GM12878 (cell line): ENCODE measurements at regions not wholly inside any gene's neighbourhood (a gene's known extent, or its start where the extent isn't known, plus 50 kb on each side); places are given as distances from the start of the nearest gene placed in this dataset.

Experiments used
- ATAC-seq: fragments of 200-7000 bp; cut with Tn5 transposase; 3 replicates; pipeline ENCODE4 v1.9.1; 2020; ENCODE audit warnings: mild to moderate bottlenecking, moderate library complexity
- BruUV-seq: library from RNA; stranded (reverse); fragments of 400-500 nt; replicated peaks from 2 replicates; lab custom pipeline; 2021; lab: Mats Ljungman, UMichigan
- CTCF ChIA-PET: fragments of 300-600 bp; sonication (Branson Sonifier 250); formaldehyde crosslinking; extraction: SDS; loops from one replicate; lab custom pipeline; 2021; ENCODE audit warnings: inconsistent platforms; lab: Yijun Ruan, JAX
- POLR2A ChIA-PET: fragments of 350-600 bp; formaldehyde crosslinking; extraction: SDS; loops from one replicate; lab custom pipeline; 2021; ENCODE audit warnings: inconsistent platforms; lab: Charles Lee
- RAD21 ChIA-PET: fragments of 300-600 bp; sonication (Branson Sonifier 250); formaldehyde crosslinking; loops from one replicate; lab custom pipeline; 2023; ENCODE audit warnings: antibody characterized with exemption; ENCODE audit not compliant: unreplicated experiment; lab: Charles Lee
- SMC1A ChIA-PET: fragments of 300-600 bp; sonication (Branson Sonifier 250); formaldehyde crosslinking; loops from one replicate; lab custom pipeline; 2023; ENCODE audit not compliant: unreplicated experiment, uncharacterized antibody; lab: Charles Lee
- DNase-seq: peaks from one replicate; pipeline ENCODE4 v3.0.0-alpha.2; 2011; ENCODE audit warnings: low read depth, low spot score
- FAIRE-seq: peaks from 3 replicates; lab custom pipeline; 2011; peaks lifted over from hg19 to GRCh38; lab: Jason Lieb, UNC
- H2AFZ ChIP-seq: 2 replicates; pipeline ENCODE4 v1.6.0; 2011; ENCODE audit warnings: low read depth, low read length, control low read depth; ENCODE audit not compliant: control insufficient read depth
- H3K27ac ChIP-seq: 2 replicates; pipeline ENCODE4 v1.5.1; 2011; ENCODE audit warnings: control low read depth; ENCODE audit not compliant: control insufficient read depth, insufficient read depth
- H3K27me3 ChIP-seq, 2 experiments: replicated peaks in 1 of 2; 2 replicates each; pipeline versions ENCODE4 v1.6.0 to v1.6.1; 2011; ENCODE audit warnings: low read length in 1 of 2; ENCODE audit not compliant: control insufficient read depth in 2 of 2, insufficient read depth in 2 of 2
- H3K36me3 ChIP-seq, 2 experiments: 2 replicates each; pipeline ENCODE4 v1.5.1; 2011; ENCODE audit warnings: low read length in 1 of 2; ENCODE audit not compliant: control insufficient read depth in 2 of 2, insufficient read depth in 2 of 2
- H3K4me1 ChIP-seq: 2 replicates; pipeline ENCODE4 v1.6.1; 2011; ENCODE audit warnings: mild to moderate bottlenecking, low read length, moderate library complexity, mixed read lengths; ENCODE audit not compliant: control insufficient read depth, insufficient read depth
- H3K4me2 ChIP-seq: 2 replicates; pipeline ENCODE4 v1.6.0; 2011; ENCODE audit warnings: control low read depth; ENCODE audit not compliant: control insufficient read depth, insufficient read depth
- H3K4me3 ChIP-seq: fragments of 200-600 bp; sonication (generic); 2 replicates; pipeline ENCODE4 v1.5.1; 2016
- H3K79me2 ChIP-seq: 2 replicates; pipeline ENCODE4 v1.6.0; 2011; ENCODE audit warnings: low read length; ENCODE audit not compliant: control insufficient read depth, insufficient read depth
- H3K9ac ChIP-seq: 2 replicates; pipeline ENCODE4 v1.8.0; 2011; ENCODE audit warnings: low read length, control low read depth, mixed read lengths; ENCODE audit not compliant: control insufficient read depth, insufficient read depth
- H3K9me3 ChIP-seq: replicated peaks from 3 replicates; pipeline ENCODE4 v1.5.1; 2011; ENCODE audit warnings: mild to moderate bottlenecking, low read length; ENCODE audit not compliant: control insufficient read depth, insufficient read depth
- H4K20me1 ChIP-seq: 2 replicates; pipeline ENCODE4 v1.6.0; 2011; ENCODE audit not compliant: control insufficient read depth, insufficient read depth
- NR2C2 ChIP-seq: IDR thresholded peaks from 2 replicates; pipeline ENCODE4 v1.6.1; 2011; ENCODE audit warnings: borderline replicate concordance, low read depth; ENCODE audit not compliant: control insufficient read depth, insufficient read length
- SUPT20H ChIP-seq: IDR thresholded peaks from 2 replicates; pipeline ENCODE4 v1.6.1; 2011; ENCODE audit warnings: low read depth, mild to moderate bottlenecking, low read length, moderate library complexity, borderline replicate concordance; ENCODE audit not compliant: control insufficient read depth
- ZBED1 ChIP-seq: IDR thresholded peaks from 2 replicates; pipeline ENCODE4 v1.6.1; 2016; ENCODE audit warnings: borderline replicate concordance
- WGBS: methylation state at CpG from one replicate; pipeline ENCODE4 v1.1.6; 2016; ENCODE audit warnings: low lambda C conversion rate; ENCODE audit not compliant: insufficient replicate concordance, insufficient coverage; ENCODE audit errors: missing lambda C conversion rate; 5-methylcytosine and 5-hydroxymethylcytosine counted together
- in situ Hi-C: fragments of 300-500 bp; cut with MboI; formaldehyde crosslinking; loops from 9 replicates; pipeline ENCODE4 v1.14.3; 2018; ENCODE audit warnings: mixed read lengths
- intact Hi-C: fragments of 100-400 bp; cut with micrococcal nuclease; formaldehyde crosslinking; loops from one replicate; pipeline ENCODE4 v1.14.2; 2022; ENCODE audit not compliant: unreplicated experiment
- TF ChIP-seq, protein P1 (sequence below): IDR thresholded peaks from 2 replicates; pipeline ENCODE4 v1.6.1; 2011; ENCODE audit warnings: mild to moderate bottlenecking, low read depth, low read length, moderate library complexity; ENCODE audit not compliant: insufficient replicate concordance
- TF ChIP-seq, protein P2 (sequence below): fragments of 450-650 bp; IDR thresholded peaks from 2 replicates; pipeline ENCODE4 v1.6.1; 2017; ENCODE audit warnings: antibody characterized with exemption, mild to moderate bottlenecking, moderate library complexity
- TF ChIP-seq, protein P3 (sequence below): IDR thresholded peaks from 2 replicates; pipeline ENCODE4 v1.6.1; 2011; ENCODE audit warnings: low read depth, low read length, improper control_type of control experiment, borderline replicate concordance
- TF ChIP-seq, protein P4 (sequence below): fragments of 450-650 bp; IDR thresholded peaks from 2 replicates; pipeline ENCODE4 v1.6.1; 2017; ENCODE audit warnings: mild to moderate bottlenecking, moderate library complexity
- TF ChIP-seq, protein P5 (sequence below): fragments of 450-650 bp; IDR thresholded peaks from 2 replicates; pipeline ENCODE4 v1.6.1; 2017; ENCODE audit warnings: mild to moderate bottlenecking, low read depth, inconsistent platforms; ENCODE audit not compliant: poor library complexity, severe bottlenecking

DNA sequence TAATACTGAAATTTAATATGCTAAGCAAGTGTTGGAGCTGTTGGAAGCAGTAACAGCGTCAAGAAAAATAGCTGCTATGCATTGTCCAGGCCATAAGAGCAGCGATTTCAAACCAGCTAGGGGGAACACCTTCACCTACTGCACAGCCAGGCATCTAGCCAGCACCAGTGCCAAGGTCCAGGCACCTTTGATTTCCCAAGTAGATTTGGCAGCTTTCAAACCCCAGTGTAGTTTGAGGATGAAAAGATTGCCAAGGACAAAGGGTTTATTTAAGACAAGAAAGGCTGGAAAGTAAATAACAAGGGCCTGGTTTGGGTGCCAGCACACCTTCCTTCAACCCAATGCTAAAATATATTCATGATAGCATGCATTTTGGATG is 65.4 kb upstream of the ZNF92 start (continued):
- TF ChIP-seq, protein P1, sequence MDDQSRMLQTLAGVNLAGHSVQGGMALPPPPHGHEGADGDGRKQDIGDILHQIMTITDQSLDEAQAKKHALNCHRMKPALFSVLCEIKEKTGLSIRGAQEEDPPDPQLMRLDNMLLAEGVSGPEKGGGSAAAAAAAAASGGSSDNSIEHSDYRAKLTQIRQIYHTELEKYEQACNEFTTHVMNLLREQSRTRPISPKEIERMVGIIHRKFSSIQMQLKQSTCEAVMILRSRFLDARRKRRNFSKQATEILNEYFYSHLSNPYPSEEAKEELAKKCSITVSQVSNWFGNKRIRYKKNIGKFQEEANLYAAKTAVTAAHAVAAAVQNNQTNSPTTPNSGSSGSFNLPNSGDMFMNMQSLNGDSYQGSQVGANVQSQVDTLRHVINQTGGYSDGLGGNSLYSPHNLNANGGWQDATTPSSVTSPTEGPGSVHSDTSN, result no peak
- TF ChIP-seq, protein P2, sequence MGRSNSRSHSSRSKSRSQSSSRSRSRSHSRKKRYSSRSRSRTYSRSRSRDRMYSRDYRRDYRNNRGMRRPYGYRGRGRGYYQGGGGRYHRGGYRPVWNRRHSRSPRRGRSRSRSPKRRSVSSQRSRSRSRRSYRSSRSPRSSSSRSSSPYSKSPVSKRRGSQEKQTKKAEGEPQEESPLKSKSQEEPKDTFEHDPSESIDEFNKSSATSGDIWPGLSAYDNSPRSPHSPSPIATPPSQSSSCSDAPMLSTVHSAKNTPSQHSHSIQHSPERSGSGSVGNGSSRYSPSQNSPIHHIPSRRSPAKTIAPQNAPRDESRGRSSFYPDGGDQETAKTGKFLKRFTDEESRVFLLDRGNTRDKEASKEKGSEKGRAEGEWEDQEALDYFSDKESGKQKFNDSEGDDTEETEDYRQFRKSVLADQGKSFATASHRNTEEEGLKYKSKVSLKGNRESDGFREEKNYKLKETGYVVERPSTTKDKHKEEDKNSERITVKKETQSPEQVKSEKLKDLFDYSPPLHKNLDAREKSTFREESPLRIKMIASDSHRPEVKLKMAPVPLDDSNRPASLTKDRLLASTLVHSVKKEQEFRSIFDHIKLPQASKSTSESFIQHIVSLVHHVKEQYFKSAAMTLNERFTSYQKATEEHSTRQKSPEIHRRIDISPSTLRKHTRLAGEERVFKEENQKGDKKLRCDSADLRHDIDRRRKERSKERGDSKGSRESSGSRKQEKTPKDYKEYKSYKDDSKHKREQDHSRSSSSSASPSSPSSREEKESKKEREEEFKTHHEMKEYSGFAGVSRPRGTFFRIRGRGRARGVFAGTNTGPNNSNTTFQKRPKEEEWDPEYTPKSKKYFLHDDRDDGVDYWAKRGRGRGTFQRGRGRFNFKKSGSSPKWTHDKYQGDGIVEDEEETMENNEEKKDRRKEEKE, result no peak
- TF ChIP-seq ZBED1, result no peak
- TF ChIP-seq, all 136 proteins: peak for 0

DNA sequence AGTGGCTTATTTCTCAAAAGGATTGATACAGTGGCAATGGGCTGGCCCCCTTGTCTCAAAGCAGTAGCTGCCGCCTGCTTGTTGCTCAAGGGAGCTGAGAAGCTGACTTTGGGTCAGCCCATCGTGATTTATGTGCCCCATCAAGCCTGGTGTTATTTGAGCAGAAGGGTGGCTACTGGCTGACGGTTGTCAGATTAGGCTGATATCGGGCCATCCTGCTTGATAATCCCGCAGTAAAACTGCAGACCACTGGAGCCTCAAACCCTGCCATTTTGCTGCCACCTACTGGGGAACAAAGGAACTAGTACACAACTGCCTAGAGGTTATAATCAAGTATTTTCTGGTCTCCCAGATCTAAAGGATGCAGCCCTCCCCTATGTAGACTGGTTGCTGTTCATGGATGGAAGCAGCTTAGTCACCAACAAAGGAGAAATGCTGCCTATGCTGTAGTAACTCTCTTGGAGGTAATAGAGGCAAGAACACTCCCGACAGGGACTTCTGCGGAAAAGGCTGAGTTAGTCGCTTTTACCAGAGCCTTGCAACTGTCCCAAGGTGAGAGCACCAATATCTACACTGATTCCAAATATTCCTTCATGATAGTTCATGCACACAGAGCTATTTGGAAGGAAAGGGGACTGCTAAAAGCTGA is 65.9 kb upstream of the ZNF92 start:
- peak; percentile 88 for FAIRE-seq
- TF ChIP-seq, protein P3, sequence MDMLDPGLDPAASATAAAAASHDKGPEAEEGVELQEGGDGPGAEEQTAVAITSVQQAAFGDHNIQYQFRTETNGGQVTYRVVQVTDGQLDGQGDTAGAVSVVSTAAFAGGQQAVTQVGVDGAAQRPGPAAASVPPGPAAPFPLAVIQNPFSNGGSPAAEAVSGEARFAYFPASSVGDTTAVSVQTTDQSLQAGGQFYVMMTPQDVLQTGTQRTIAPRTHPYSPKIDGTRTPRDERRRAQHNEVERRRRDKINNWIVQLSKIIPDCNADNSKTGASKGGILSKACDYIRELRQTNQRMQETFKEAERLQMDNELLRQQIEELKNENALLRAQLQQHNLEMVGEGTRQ, result no peak
- TF ChIP-seq NR2C2, result no peak
- no peak for TF ChIP-seq SUPT20H
- TF ChIP-seq, protein P4, sequence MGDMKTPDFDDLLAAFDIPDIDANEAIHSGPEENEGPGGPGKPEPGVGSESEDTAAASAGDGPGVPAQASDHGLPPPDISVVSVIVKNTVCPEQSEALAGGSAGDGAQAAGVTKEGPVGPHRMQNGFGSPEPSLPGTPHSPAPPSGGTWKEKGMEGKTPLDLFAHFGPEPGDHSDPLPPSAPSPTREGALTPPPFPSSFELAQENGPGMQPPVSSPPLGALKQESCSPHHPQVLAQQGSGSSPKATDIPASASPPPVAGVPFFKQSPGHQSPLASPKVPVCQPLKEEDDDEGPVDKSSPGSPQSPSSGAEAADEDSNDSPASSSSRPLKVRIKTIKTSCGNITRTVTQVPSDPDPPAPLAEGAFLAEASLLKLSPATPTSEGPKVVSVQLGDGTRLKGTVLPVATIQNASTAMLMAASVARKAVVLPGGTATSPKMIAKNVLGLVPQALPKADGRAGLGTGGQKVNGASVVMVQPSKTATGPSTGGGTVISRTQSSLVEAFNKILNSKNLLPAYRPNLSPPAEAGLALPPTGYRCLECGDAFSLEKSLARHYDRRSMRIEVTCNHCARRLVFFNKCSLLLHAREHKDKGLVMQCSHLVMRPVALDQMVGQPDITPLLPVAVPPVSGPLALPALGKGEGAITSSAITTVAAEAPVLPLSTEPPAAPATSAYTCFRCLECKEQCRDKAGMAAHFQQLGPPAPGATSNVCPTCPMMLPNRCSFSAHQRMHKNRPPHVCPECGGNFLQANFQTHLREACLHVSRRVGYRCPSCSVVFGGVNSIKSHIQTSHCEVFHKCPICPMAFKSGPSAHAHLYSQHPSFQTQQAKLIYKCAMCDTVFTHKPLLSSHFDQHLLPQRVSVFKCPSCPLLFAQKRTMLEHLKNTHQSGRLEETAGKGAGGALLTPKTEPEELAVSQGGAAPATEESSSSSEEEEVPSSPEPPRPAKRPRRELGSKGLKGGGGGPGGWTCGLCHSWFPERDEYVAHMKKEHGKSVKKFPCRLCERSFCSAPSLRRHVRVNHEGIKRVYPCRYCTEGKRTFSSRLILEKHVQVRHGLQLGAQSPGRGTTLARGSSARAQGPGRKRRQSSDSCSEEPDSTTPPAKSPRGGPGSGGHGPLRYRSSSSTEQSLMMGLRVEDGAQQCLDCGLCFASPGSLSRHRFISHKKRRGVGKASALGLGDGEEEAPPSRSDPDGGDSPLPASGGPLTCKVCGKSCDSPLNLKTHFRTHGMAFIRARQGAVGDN, result no peak
- TF ChIP-seq, protein P5, sequence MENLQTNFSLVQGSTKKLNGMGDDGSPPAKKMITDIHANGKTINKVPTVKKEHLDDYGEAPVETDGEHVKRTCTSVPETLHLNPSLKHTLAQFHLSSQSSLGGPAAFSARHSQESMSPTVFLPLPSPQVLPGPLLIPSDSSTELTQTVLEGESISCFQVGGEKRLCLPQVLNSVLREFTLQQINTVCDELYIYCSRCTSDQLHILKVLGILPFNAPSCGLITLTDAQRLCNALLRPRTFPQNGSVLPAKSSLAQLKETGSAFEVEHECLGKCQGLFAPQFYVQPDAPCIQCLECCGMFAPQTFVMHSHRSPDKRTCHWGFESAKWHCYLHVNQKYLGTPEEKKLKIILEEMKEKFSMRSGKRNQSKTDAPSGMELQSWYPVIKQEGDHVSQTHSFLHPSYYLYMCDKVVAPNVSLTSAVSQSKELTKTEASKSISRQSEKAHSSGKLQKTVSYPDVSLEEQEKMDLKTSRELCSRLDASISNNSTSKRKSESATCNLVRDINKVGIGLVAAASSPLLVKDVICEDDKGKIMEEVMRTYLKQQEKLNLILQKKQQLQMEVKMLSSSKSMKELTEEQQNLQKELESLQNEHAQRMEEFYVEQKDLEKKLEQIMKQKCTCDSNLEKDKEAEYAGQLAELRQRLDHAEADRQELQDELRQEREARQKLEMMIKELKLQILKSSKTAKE, result no peak

More for the DNA sequence above, 65.9 kb upstream of the ZNF92 start:
- WGBS, result 45% methylated on average over 8 of the region's 8 CpGs
- DNase-seq (peak; percentile 20), ATAC-seq (peak; percentile 97)
- ChIA-PET SMC1A (interaction anchor here (0.6 to 4.4 kb wide), 25 partner anchors 8 to 357 kb away, joined by 3 to 46 read pairs (median 3); partner anchors contain the start of gene ERV3-1), CTCF (interaction anchor here (0.6 to 5.5 kb wide), 32 partner anchors 8 to 620 kb away, joined by 3 to 67 read pairs (median 4); partner anchors contain the start of gene ZNF117), POLR2A (interaction anchor here (0.6 kb wide), 1 partner anchor 10 kb away, joined by 3 read pairs; no protein-coding TSS in a partner anchor), RAD21 (interaction anchor here (0.6 to 4.1 kb wide), 14 partner anchors 25 to 361 kb away, joined by 3 to 38 read pairs (median 4); partner anchors contain the start of gene ZNF92)
- Histone ChIP-seq H3K79me2 (no peaks in the 10 kb centered on the region), H3K27ac (no peak overlapping the region), H3K9ac (no peak overlapping the region), H3K27me3 (no peaks in the 10 kb centered on the region), H3K4me3 (no peak overlapping the region), H4K20me1 (no peaks in the 10 kb centered on the region), H3K4me2 (no peak overlapping the region), H2AFZ (no peak overlapping the region), H3K4me1 (no peaks in the 10 kb centered on the region), H3K36me3 (peaks cover under 1 to 2% of the 10 kb centered on the region in 2 experiments; a peak in 3 of 4 replicates), H3K9me3 (no peaks in the 10 kb centered on the region)
- in situ Hi-C loops (loop anchor here (5.0 kb wide), 1 partner anchor 85 kb away; no protein-coding TSS in a partner anchor), intact Hi-C loops (loop anchor here (1.0 kb wide), 2 partner anchors 91 to 356 kb away; no protein-coding TSS in a partner anchor)
- BruUV-seq, result no TSS peak
